Endodermal cell (in vitro differentiated cells): ENCODE measurements at regions not wholly inside any gene's neighbourhood (a gene's known extent, or its start where the extent isn't known, plus 50 kb on each side); places are given as distances from the start of the nearest gene placed in this dataset.

Source experiments
- DNase-seq: peaks from one replicate; pipeline ENCODE4 v3.0.0-alpha.2; 2017
- H3K27ac ChIP-seq: 2 replicates; pipeline ENCODE4 v1.5.1; 2013; ENCODE audit warnings: mild to moderate bottlenecking, low read depth, low read length, moderate library complexity
- H3K27me3 ChIP-seq: 2 replicates; pipeline ENCODE4 v1.6.1; 2013; ENCODE audit warnings: mild to moderate bottlenecking, low read length, moderate library complexity; ENCODE audit not compliant: insufficient read depth, control insufficient read depth, poor library complexity, severe bottlenecking
- H3K36me3 ChIP-seq: 2 replicates; pipeline ENCODE4 v1.7.0; 2013; ENCODE audit warnings: mild to moderate bottlenecking, low read length, moderate library complexity; ENCODE audit not compliant: control insufficient read depth, insufficient read depth
- H3K4me1 ChIP-seq: one replicate; pipeline ENCODE4 v1.7.0; 2013; ENCODE audit warnings: low read length; ENCODE audit not compliant: control insufficient read depth, insufficient read depth
- H3K4me3 ChIP-seq: 2 replicates; pipeline ENCODE4 v1.5.1; 2013; ENCODE audit warnings: mild to moderate bottlenecking, low read length, moderate library complexity
- H3K9ac ChIP-seq: 2 replicates; pipeline ENCODE4 v1.6.1; 2013; ENCODE audit warnings: mild to moderate bottlenecking, low read length, moderate library complexity; ENCODE audit not compliant: poor library complexity, severe bottlenecking; ENCODE audit errors: extremely low read depth
- H3K9me3 ChIP-seq: 2 replicates; pipeline ENCODE4 v1.6.1; 2013; ENCODE audit warnings: mild to moderate bottlenecking, low read length, moderate library complexity; ENCODE audit not compliant: control insufficient read depth
- H3K27ac Mint-ChIP-seq: 2 replicates; pipeline ENCODE4 v1.8.0; 2020; ENCODE audit warnings: mixed read lengths
- H3K27me3 Mint-ChIP-seq: 2 replicates; pipeline ENCODE4 v1.8.0; 2021; ENCODE audit warnings: mild to moderate bottlenecking, mixed read lengths; ENCODE audit not compliant: insufficient read depth
- H3K36me3 Mint-ChIP-seq: 2 replicates; pipeline ENCODE4 v1.8.0; 2020; ENCODE audit warnings: low read depth, mixed read lengths
- H3K4me1 Mint-ChIP-seq: 2 replicates; pipeline ENCODE4 v1.8.0; 2020; ENCODE audit warnings: mixed read lengths
- H3K4me3 Mint-ChIP-seq: 2 replicates; pipeline ENCODE4 v1.8.0; 2020; ENCODE audit warnings: mild to moderate bottlenecking, moderate library complexity, mixed read lengths
- H3K9me3 Mint-ChIP-seq: 2 replicates; pipeline ENCODE4 v1.8.0; 2020; ENCODE audit warnings: mild to moderate bottlenecking, mixed read lengths
- CTCF ChIP-seq: fragments of 200-600 bp; sonication (generic); conservative IDR thresholded peaks from 2 replicates; pipeline ENCODE4 v1.5.0; 2021; ENCODE audit warnings: antibody characterized with exemption, mild to moderate bottlenecking
- WGBS, 2 experiments: methylation state at CpG; one replicate each; pipeline versions ENCODE4 v1.1.5 to v1.1.7; 2013; ENCODE audit warnings: missing lambda C conversion rate in 2 of 2, mixed read lengths in 1 of 2; ENCODE audit not compliant: insufficient coverage in 1 of 2, insufficient read length in 1 of 2; 5-methylcytosine and 5-hydroxymethylcytosine counted together

DNA sequence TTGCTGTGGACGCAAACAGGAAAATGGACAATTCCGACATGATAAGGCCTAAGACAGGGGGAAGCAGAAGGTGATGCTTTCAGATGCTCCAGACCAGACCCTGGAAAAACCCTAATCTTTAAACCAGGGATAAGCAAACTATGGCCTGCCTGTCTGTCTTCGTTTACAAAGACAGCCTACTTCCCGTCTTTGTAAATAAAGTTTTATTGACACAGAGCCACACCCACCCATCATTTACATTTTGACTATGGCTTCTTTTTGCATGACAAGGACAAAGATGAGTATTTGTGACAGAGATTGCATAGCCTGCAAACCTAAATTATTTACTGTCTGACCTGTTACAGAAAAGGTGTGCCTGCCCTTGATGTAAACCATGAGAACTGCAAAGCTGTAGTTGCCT is 177.9 kb downstream of the WSCD1 start:
- Histone ChIP-seq H3K4me3 (no peak overlapping the region), H3K9me3 (no peaks in the 10 kb centered on the region), H3K36me3 (no peaks in the 10 kb centered on the region), H3K27ac (no peak overlapping the region), H3K4me1 (no peaks in the 10 kb centered on the region), H3K9ac (no peak overlapping the region), H3K27me3 (no peaks in the 10 kb centered on the region)
- H3K27ac Mint-ChIP-seq = no peak overlapping the region
- peaks cover 2% of the 10 kb centered on the region for H3K27me3 Mint-ChIP-seq
- WGBS, 2 experiments = 75 to 86% methylated on average over 2 to 4 of the region's 4 CpGs
- no peak for DNase-seq
- peaks cover 10% of the 10 kb centered on the region for H3K4me1 Mint-ChIP-seq
- TF ChIP-seq CTCF = no peak
- H3K4me3 Mint-ChIP-seq = no peak overlapping the region
- no peaks in the 10 kb centered on the region for H3K36me3 Mint-ChIP-seq
- H3K9me3 Mint-ChIP-seq = no peaks in the 10 kb centered on the region

- no peak for TF ChIP-seq CTCF
- no peak overlapping the region for H3K4me3 ChIP-seq
- H3K4me1 Mint-ChIP-seq = peaks cover 21% of the 10 kb centered on the region
Observed at GRCh38 chr17:6245301-6246177, 175.4 kb downstream of the WSCD1 start.

DNA sequence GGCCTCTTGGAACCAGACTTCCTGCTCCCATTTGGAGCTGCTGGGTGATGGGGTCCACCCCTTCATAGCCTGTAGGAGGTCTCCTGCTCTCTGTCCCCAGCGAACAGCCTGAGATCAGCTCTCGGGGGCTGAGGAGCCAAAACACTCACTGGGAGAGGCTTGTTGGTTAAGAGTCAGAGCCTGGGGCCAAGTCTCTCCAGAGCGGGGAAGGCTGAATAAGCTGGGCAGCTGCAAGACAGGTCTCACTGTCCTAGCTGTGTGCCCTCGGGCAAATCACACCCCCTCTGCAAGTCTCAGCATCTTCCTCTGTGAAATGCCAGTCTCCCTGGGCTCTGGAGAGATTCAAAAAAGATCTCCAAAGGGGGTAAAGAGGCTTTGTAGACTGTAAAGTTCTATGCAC is 174.6 kb downstream of the WSCD1 start:
- Mint-ChIP-seq H3K27ac (no peak overlapping the region), H3K4me1 (peaks cover 28% of the 10 kb centered on the region), H3K9me3 (no peaks in the 10 kb centered on the region), H3K27me3 (peaks cover 14% of the 10 kb centered on the region), H3K4me3 (no peak overlapping the region), H3K36me3 (no peaks in the 10 kb centered on the region)
- WGBS, 2 experiments = 88 to 100% methylated on average over 1 to 4 of the region's 4 CpGs
- no peak for TF ChIP-seq CTCF
- H3K9me3 ChIP-seq = no peaks in the 10 kb centered on the region
- H3K9ac ChIP-seq = no peak overlapping the region
- H3K27me3 ChIP-seq = no peaks in the 10 kb centered on the region
- peaks cover 9% of the 10 kb centered on the region for H3K4me1 ChIP-seq
- H3K36me3 ChIP-seq = no peaks in the 10 kb centered on the region
- DNase-seq = peak; percentile 43
- no peak overlapping the region for H3K27ac ChIP-seq
- H3K4me3 ChIP-seq = no peak overlapping the region

More at GRCh38 chr17:6245301-6246177, 175.4 kb downstream of the WSCD1 start:
- no peak overlapping the region for H3K9ac ChIP-seq
- H3K36me3 ChIP-seq = no peaks in the 10 kb centered on the region
- H3K9me3 ChIP-seq = no peaks in the 10 kb centered on the region
- peaks cover 9% of the 10 kb centered on the region for H3K4me1 ChIP-seq
- H3K27me3 ChIP-seq = no peaks in the 10 kb centered on the region
- H3K36me3 Mint-ChIP-seq = no peaks in the 10 kb centered on the region
- no peak overlapping the region for H3K27ac Mint-ChIP-seq
- WGBS, 2 experiments = 80 to 96% methylated on average over 5 to 8 of the region's 8 CpGs
- H3K9me3 Mint-ChIP-seq = no peaks in the 10 kb centered on the region
- peaks cover 8% of the 10 kb centered on the region for H3K27me3 Mint-ChIP-seq
- H3K4me3 Mint-ChIP-seq = no peak overlapping the region
- peak; percentile 37 for DNase-seq
- H3K27ac ChIP-seq = no peak overlapping the region
